ENCODE measurements at regions not wholly inside any gene's neighbourhood (a gene's known extent, or its start where the extent isn't known, plus 50 kb on each side); places are given as distances from the start of the nearest gene placed in this dataset.

DNA sequence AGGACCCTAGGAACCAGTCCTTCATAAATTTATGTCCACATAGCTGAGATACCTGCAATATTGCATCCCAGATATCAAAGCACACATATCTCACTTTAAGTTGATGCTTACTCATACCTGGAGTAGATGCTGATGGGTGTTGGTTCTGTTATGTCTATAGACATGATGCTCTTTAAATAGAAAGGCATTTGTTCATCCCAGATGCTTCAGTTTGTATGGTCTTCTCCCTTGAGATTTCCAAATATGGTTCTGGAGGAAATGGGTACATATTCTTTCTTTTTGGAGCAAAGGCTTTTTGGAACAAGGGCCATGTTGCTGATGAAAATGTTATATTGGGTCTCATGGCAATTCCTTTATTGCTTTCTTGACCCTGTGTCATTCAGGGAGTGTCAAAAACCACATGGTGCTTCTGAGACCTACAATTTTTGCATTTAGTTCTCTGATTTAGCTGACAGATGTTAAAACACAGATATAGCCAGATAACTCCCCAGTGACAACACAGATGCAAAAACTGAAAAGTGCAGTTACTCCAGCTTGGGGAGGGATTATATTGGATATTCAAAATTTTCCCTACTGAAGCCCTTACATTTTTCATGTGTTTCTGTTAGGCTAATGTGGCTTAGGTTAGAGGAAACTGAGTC lies 211.4 kb downstream of the KCNRG start:
- no peaks in the 10 kb centered on the region for H3K79me2 ChIP-seq (ENCODE audit: insufficient read depth, low read length)
- peaks cover 28% of the 10 kb centered on the region for H3K4me1 ChIP-seq (ENCODE audit: insufficient read depth, low read length, severe bottlenecking)
- no peaks in the 10 kb centered on the region for H3K9me2 ChIP-seq (ENCODE audit: low read depth, low read length)
- H3K36me3 ChIP-seq (ENCODE audit: insufficient read depth, low read length), result no peaks in the 10 kb centered on the region
- no peaks in the 10 kb centered on the region for H3K9me3 ChIP-seq (ENCODE audit: low read length)
- no peaks in the 10 kb centered on the region for H3F3A ChIP-seq (ENCODE audit: insufficient read depth, low read length)
- TF ChIP-seq, protein P1, sequence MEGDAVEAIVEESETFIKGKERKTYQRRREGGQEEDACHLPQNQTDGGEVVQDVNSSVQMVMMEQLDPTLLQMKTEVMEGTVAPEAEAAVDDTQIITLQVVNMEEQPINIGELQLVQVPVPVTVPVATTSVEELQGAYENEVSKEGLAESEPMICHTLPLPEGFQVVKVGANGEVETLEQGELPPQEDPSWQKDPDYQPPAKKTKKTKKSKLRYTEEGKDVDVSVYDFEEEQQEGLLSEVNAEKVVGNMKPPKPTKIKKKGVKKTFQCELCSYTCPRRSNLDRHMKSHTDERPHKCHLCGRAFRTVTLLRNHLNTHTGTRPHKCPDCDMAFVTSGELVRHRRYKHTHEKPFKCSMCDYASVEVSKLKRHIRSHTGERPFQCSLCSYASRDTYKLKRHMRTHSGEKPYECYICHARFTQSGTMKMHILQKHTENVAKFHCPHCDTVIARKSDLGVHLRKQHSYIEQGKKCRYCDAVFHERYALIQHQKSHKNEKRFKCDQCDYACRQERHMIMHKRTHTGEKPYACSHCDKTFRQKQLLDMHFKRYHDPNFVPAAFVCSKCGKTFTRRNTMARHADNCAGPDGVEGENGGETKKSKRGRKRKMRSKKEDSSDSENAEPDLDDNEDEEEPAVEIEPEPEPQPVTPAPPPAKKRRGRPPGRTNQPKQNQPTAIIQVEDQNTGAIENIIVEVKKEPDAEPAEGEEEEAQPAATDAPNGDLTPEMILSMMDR (IDR thresholded peaks at IDR 0.05; ENCODE audit: low read length), result no peak
- TF ChIP-seq EZH2 (IDR thresholded peaks at IDR 0.05; ENCODE audit: borderline replicate concordance, low read length), result no peak
- H3K9ac ChIP-seq (ENCODE audit: low read length), result no peak overlapping the region
- no peaks in the 10 kb centered on the region for H4K20me1 ChIP-seq (ENCODE audit: insufficient read depth, low read length)
- no peak overlapping the region for H2AFZ ChIP-seq (ENCODE audit: low read length)
- H3K27ac ChIP-seq (ENCODE audit: low read depth, low read length, poor library complexity, severe bottlenecking), result no peak overlapping the region
- H3K4me3 ChIP-seq (ENCODE audit: low read depth, low read length, poor library complexity, severe bottlenecking), result no peak overlapping the region
- no peaks in the 10 kb centered on the region for H3K27me3 ChIP-seq (ENCODE audit: insufficient read depth, low read length)
- H3K4me2 ChIP-seq (ENCODE audit: low read length), result no peak overlapping the region

DNA sequence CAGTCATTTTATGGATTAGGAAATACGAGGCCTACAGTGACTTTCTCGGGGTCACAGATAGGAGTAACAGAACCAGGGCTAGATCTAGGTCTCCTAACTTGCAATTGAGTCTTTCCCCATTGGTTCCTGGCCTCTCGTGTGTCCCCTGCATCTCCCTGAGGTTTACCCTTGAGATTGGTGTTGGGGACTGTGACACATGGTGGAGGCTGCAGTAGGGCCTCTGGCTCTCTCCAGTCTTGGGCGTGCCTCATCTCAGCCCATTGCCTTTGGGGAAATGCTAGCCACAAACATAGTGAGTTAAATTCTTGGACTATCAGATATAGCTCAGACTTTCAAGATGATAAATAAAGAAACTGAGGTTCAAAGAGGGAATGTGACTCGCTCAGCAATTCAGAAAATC lies 212.1 kb downstream of the KCNRG start:
- Histone ChIP-seq H3K79me2 (ENCODE audit: insufficient read depth, low read length) (no peaks in the 10 kb centered on the region), H3K9ac (ENCODE audit: low read length) (no peak overlapping the region), H3K9me2 (ENCODE audit: low read depth, low read length) (no peaks in the 10 kb centered on the region), H3K36me3 (ENCODE audit: insufficient read depth, low read length) (no peaks in the 10 kb centered on the region), H4K20me1 (ENCODE audit: insufficient read depth, low read length) (no peaks in the 10 kb centered on the region), H3K4me1 (ENCODE audit: insufficient read depth, low read length, severe bottlenecking) (peaks cover 20% of the 10 kb centered on the region), H3K4me3 (ENCODE audit: low read depth, low read length, poor library complexity, severe bottlenecking) (no peak overlapping the region), H3K4me2 (ENCODE audit: low read length) (no peak overlapping the region), H3K27ac (ENCODE audit: low read depth, low read length, poor library complexity, severe bottlenecking) (no peak overlapping the region), H3K27me3 (ENCODE audit: insufficient read depth, low read length) (no peaks in the 10 kb centered on the region), H3K9me3 (ENCODE audit: low read length) (no peaks in the 10 kb centered on the region), H2AFZ (ENCODE audit: low read length) (no peak overlapping the region), H3F3A (ENCODE audit: insufficient read depth, low read length) (no peaks in the 10 kb centered on the region)
- no peak for TF ChIP-seq EZH2 (IDR thresholded peaks at IDR 0.05; ENCODE audit: borderline replicate concordance, low read length)
- TF ChIP-seq, protein P1 (IDR thresholded peaks at IDR 0.05; ENCODE audit: low read length), result no peak

DNA sequence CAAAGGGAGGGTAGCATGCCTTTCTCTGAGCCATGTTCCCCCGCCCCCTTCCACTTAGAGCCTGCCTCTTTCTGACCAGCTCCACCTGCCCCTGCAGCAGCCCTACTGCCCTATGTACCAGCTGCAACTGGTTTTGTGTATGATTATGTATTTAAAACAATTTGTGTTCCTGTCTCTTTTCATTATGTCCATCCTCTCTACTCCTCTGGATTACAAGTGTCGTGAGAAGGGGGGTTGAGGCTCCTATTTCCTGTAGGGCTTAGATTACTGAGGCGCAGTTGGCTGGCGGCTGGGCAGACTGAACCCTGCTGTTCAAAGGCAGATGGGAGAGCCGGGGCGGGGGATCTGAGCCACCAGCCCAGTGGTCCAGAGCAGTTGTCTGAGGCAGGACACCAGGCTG lies 213.3 kb downstream of the KCNRG start:
- no peak overlapping the region for H3K27ac ChIP-seq (ENCODE audit: low read depth, low read length, poor library complexity, severe bottlenecking)
- no peaks in the 10 kb centered on the region for H3K36me3 ChIP-seq (ENCODE audit: insufficient read depth, low read length)
- H3K9me3 ChIP-seq (ENCODE audit: low read length), result no peaks in the 10 kb centered on the region
- H3K9ac ChIP-seq (ENCODE audit: low read length), result no peak overlapping the region
- peaks cover 11% of the 10 kb centered on the region for H3K4me1 ChIP-seq (ENCODE audit: insufficient read depth, low read length, severe bottlenecking)
- no peaks in the 10 kb centered on the region for H3F3A ChIP-seq (ENCODE audit: insufficient read depth, low read length)
- no peaks in the 10 kb centered on the region for H3K27me3 ChIP-seq (ENCODE audit: insufficient read depth, low read length)
- H2AFZ ChIP-seq (ENCODE audit: low read length), result no peak overlapping the region
- TF ChIP-seq, protein P1 (IDR thresholded peaks at IDR 0.05; ENCODE audit: low read length), result no peak
- TF ChIP-seq EZH2 (IDR thresholded peaks at IDR 0.05; ENCODE audit: borderline replicate concordance, low read length), result no peak
- H3K79me2 ChIP-seq (ENCODE audit: insufficient read depth, low read length), result no peaks in the 10 kb centered on the region
- no peaks in the 10 kb centered on the region for H3K9me2 ChIP-seq (ENCODE audit: low read depth, low read length)
- H4K20me1 ChIP-seq (ENCODE audit: insufficient read depth, low read length), result no peaks in the 10 kb centered on the region
- no peak overlapping the region for H3K4me2 ChIP-seq (ENCODE audit: low read length)
- no peak overlapping the region for H3K4me3 ChIP-seq (ENCODE audit: low read depth, low read length, poor library complexity, severe bottlenecking)

Data from OCI-LY1 (cell line).